Esophagus muscularis mucosa (tissue), 4 donors: ENCODE measurements at regions not wholly inside any gene's neighbourhood (a gene's known extent, or its start where the extent isn't known, plus 50 kb on each side); places are given as distances from the start of the nearest gene placed in this dataset.

Experiments used
- DNase-seq: peaks from one replicate; pipeline ENCODE4 v3.0.0-alpha.2; 2017; ENCODE audit errors: extremely low spot score
- H3K27ac ChIP-seq, 4 donors: fragments of 200-600 bp; sonication (generic); replicated peaks in 1 of 4; 1 replicate in 3 of 4; 2 replicates in 1 of 4; pipeline ENCODE4 v1.5.1; 2016 to 2019; ENCODE audit warnings: mild to moderate bottlenecking in 1 of 4
- H3K27me3 ChIP-seq, 4 donors: fragments of 200-600 bp; sonication (generic); one replicate each; pipeline versions ENCODE4 v1.5.1 to v1.6.0; 2016 to 2019
- H3K36me3 ChIP-seq, 4 donors: fragments of 200-600 bp; sonication (generic); one replicate each; pipeline ENCODE4 v1.5.1; 2016 to 2019
- H3K4me1 ChIP-seq, 4 donors: fragments of 200-600 bp; sonication (generic); one replicate each; pipeline ENCODE4 v1.5.1; 2016 to 2019
- H3K4me3 ChIP-seq, 4 donors: fragments of 200-600 bp; sonication (generic); 1 replicate in 2 of 4; 2 replicates in 2 of 4; pipeline ENCODE4 v1.5.1; 2016 to 2019; ENCODE audit warnings: mild to moderate bottlenecking in 4 of 4, moderate library complexity in 1 of 4
- H3K9me3 ChIP-seq, 4 donors: fragments of 200-600 bp; sonication (generic); 1 replicate in 3 of 4; 2 replicates in 1 of 4; pipeline ENCODE4 v1.5.1; 2016 to 2019
- CTCF ChIP-seq, 3 experiments: fragments of 200-600 bp in 2 of 3; fragments of 450-650 bp in 1 of 3; sonication (generic) in 2 of 3; IDR thresholded peaks; one replicate each; pipeline ENCODE4 v1.5.1; 2017 to 2019; ENCODE audit warnings: antibody characterized with exemption in 3 of 3, mild to moderate bottlenecking in 2 of 3, moderate library complexity in 1 of 3
- EP300 ChIP-seq: sonication (generic); formaldehyde crosslinking; IDR thresholded peaks from one replicate; pipeline ENCODE4 v1.6.1; 2017; ENCODE audit warnings: antibody characterized with exemption
- POLR2A ChIP-seq: fragments of 450-650 bp; IDR thresholded peaks from one replicate; pipeline ENCODE4 v1.6.1; 2017; ENCODE audit warnings: antibody characterized with exemption, moderate library complexity, mild to moderate bottlenecking, low read depth
- POLR2AphosphoS5 ChIP-seq, 2 donors: sonication (generic); formaldehyde crosslinking; IDR thresholded peaks; one replicate each; pipeline ENCODE4 v1.6.1; 2017; ENCODE audit warnings: antibody characterized with exemption in 2 of 2
- WGBS: methylation state at CpG from one replicate; pipeline ENCODE4 v1.1.5; 2018; 5-methylcytosine and 5-hydroxymethylcytosine counted together
- intact Hi-C: fragments of 100-400 bp; cut with DNase I; formaldehyde crosslinking; loops from one replicate; pipeline ENCODE4 v1.15.1; 2023

GRCh38 chr5:34524123-34524522 is 132.0 kb upstream of the RAI14 start:
- 75% methylated on average over 1 of the region's 1 CpG for WGBS
- DNase-seq, result no peak
- intact Hi-C loops, result loop anchor here (5.0 kb wide), 2 partner anchors 133 to 313 kb away; partner anchors contain the start of genes RAI14 and TTC23L
- peak overlapping the region in 3 of 4 donors; percentile 70 to 80 (median 76) for H3K27ac ChIP-seq
- H3K4me1 ChIP-seq, result peaks cover 3 to 34% (median 20%) of the 10 kb centered on the region in 4 donors
- TF ChIP-seq EP300 (no peak), POLR2AphosphoS5 (IDR thresholded peaks at IDR 0.05) (no peak), CTCF (IDR thresholded peaks at IDR 0.05) (no peak), POLR2A (no peak)
- H3K4me3 ChIP-seq, result no peak overlapping the region
- no peaks in the 10 kb centered on the region for H3K27me3 ChIP-seq
- no peaks in the 10 kb centered on the region for H3K9me3 ChIP-seq
- no peaks in the 10 kb centered on the region for H3K36me3 ChIP-seq

- TF ChIP-seq CTCF (IDR thresholded peaks at IDR 0.05), result no peak
- peak; percentile 23 to 51 for TF ChIP-seq POLR2AphosphoS5 (IDR thresholded peaks at IDR 0.05)
- no peak overlapping the region for H3K4me3 ChIP-seq
- intact Hi-C loops, result no loop called here
- DNase-seq, result no peak
- H3K27ac ChIP-seq, result no peak overlapping the region
- no peaks in the 10 kb centered on the region for H3K36me3 ChIP-seq
- 59% methylated on average over 5 of the region's 6 CpGs for WGBS
- no peaks in the 10 kb centered on the region for H3K9me3 ChIP-seq
- no peaks in the 10 kb centered on the region for H3K27me3 ChIP-seq
- H3K4me1 ChIP-seq, result peaks cover 0 to 38% (median 35%) of the 10 kb centered on the region in 4 donors
These were observed 130.4 kb upstream of the RAI14 start for GRCh38 chr5:34525761-34526160.

GRCh38 chr5:34526682-34527305 is 129.3 kb upstream of the RAI14 start:
- intact Hi-C loops, result no loop called here
- H3K9me3 ChIP-seq, result no peaks in the 10 kb centered on the region
- H3K36me3 ChIP-seq, result no peaks in the 10 kb centered on the region
- TF ChIP-seq CTCF (IDR thresholded peaks at IDR 0.05) (no peak), EP300 (no peak), POLR2AphosphoS5 (IDR thresholded peaks at IDR 0.05) (no peak), POLR2A (no peak)
- DNase-seq, result no peak
- H3K27ac ChIP-seq, result no peak overlapping the region
- H3K4me1 ChIP-seq, result peaks cover 0 to 45% (median 40%) of the 10 kb centered on the region in 4 donors
- H3K27me3 ChIP-seq, result no peaks in the 10 kb centered on the region
- 78% methylated on average over 2 of the region's 3 CpGs for WGBS
- H3K4me3 ChIP-seq, result no peak overlapping the region

GRCh38 chr5:34529581-34530331 is 126.4 kb upstream of the RAI14 start:
- Histone ChIP-seq H3K4me3 (no peak overlapping the region), H3K36me3 (no peaks in the 10 kb centered on the region), H3K4me1 (peaks cover 0 to 45% (median 36%) of the 10 kb centered on the region in 4 donors), H3K27ac (peak overlapping the region; percentile 29 to 69 (median 65)), H3K9me3 (no peaks in the 10 kb centered on the region), H3K27me3 (no peaks in the 10 kb centered on the region)
- DNase-seq, result no peak
- intact Hi-C loops, result no loop called here
- TF ChIP-seq CTCF (IDR thresholded peaks at IDR 0.05) (no peak), POLR2A (no peak), POLR2AphosphoS5 (IDR thresholded peaks at IDR 0.05) (peak; percentile 37 to 53)
- WGBS, result 54% methylated on average over 10 of the region's 10 CpGs
